HCEC 1CT (cell line): ENCODE measurements at regions not wholly inside any gene's neighbourhood (a gene's known extent, or its start where the extent isn't known, plus 50 kb on each side); places are given as distances from the start of the nearest gene placed in this dataset.

ENCODE experiments used
- DNase-seq: peaks from one replicate; pipeline ENCODE4 v3.0.0-alpha.2; 2017

DNA sequence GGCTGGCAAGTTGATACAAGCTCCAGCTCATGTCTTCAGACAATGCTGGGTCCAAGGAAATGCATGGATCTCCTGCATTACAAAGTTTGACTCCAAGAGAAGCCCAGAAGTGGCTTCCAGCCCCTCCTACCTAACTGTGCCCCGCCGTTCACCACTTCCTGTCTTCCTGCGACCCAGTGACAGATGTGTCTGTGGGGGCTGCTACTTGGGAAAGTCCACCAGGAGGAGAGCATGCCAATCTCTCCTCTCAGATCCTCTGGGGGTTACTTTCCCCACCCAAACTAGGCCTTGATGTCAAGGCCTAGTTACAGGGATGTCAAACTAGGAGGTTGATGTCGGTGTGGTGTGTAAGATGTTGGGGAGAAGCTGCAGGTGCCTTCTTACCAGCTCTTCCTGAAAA is 133.6 kb upstream of the RASGRP1 start:
- DNase-seq, result no peak

DNA sequence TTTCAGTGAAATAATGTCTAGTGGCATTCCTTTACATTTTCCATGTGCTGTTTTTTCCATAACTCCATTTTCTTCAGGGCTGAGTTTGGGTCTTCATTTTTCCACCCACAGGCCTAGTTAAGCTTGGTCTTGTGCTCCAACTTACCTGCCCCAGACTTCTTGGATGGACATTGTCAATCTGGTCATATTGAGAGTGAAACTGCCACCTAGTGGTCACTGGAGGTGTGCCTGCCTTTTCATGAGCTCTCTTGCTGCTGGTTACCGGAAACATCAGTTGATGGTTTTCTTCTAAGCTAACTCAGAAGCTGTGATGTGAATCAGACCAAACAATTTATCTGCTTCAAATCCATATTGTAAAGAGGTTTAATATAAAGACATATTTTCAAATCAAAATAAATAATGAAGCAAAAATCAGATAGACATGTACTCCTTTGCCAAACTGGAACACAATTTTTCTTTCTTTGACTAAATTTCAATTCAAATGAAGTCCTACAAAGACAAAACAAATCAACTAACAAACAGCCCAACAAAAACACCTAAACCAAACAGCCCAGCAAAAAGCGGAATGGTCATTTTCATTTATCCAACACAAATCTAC is 135.1 kb upstream of the RASGRP1 start:
- peak; percentile 56 for DNase-seq

DNA sequence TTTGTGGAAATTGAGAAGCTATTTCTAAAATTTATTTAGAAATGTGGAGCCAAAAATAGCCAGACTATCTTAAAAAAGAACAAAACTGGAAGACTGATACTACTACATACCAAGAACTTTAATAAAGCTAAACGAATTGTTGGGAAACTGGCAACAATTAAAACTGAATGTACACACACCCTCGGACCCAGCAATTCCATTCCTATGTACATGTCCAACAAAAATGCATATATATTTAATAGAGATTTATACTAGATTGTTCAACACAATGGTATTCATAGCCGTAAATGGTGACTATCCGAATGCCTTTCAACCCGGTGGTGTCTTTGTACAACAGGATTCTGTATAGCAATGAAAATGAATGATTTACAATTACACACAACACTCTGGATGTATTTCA is 136.5 kb upstream of the RASGRP1 start:
- DNase-seq, result no peak

DNA sequence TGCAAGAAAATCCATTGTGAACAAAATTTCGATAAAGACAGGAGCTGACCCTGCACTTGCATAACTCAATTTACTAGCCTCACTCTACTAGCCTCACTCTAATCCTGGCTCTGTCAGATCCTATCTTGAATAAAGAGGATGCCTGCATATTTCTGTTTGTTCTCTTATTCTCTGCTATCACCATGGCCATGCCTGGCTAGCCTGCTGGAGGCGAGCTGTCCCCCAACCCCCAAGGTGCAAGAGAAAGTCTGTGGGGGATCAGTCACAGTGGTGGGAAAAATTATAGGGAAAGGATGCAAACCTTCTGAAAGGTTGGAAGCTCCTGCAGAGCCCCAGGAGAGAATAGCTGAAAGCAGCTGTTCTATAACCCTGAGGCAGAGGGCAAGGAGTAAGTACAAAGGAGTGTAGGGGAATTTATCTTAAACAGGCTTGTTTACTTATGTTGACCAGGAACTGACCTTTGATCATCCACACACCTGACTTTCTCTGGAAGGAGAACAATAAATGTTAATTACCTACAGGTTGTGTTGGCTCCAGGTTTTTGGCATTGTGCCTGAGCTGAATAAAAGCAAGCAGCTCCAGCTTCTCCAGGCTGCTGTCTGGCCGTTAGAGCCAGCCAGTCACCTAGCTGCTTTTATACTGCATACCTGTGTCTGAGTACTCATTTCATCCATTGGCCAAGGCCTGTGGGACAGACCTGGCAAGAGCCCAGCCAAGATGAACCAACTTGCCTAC is 137.7 kb upstream of the RASGRP1 start:
- DNase-seq, result no peak

DNA sequence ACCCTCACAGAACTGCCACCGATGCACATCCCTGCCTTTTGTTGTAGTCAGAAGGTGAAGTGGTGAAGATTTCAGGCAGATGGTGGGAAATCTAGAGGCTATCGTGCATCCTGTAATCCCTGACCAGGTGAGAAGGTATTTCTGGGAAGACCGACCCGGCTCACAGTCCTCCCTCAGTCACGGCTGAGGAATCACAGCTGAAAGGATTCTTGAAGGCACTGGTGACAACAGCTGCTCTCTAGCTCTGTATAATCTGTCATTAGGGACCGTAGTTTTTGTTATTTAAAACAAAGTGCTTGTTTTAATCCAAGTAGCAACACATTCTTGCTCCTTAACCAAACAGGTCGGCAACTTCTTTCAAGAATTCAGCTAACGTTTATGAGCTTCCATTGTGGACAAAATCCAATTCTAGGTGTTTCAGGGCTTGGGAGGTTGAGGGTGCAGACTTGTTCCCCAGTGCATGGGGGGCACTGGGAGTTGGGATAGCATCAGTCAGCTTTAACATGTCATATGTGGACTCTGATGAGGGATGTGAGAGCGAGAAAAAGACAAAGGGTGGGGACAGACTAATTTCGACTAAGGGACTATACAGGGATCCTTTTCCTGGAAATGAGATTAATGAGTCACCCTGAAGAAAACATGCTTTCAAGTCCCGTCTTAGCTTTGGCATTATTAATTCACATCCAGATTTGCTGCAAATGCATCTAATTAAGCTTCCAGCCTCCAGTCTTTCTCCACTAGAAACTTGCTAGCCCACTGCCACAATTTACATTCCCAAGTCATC is 141.0 kb upstream of the RASGRP1 start:
- peak; percentile 11 for DNase-seq

DNA sequence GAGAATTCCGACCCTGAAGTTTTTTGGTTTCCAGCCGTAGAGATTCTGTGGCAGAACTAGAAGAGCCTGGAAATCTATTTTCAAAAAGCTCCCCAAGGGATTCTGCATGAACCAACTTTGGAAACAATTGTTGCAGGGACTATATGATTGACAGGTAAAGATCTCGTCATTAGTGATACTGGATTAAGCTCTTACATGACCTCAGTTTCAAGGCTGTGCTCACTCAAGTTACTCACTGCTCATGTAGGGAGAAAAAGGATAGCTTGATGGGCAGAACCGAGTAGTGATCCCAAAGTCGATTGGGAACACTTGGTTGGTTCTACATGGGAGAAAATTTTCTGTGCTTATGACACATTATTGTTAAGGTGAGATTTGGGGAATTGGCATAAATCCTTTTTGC is 142.3 kb upstream of the RASGRP1 start:
- no peak for DNase-seq

DNA sequence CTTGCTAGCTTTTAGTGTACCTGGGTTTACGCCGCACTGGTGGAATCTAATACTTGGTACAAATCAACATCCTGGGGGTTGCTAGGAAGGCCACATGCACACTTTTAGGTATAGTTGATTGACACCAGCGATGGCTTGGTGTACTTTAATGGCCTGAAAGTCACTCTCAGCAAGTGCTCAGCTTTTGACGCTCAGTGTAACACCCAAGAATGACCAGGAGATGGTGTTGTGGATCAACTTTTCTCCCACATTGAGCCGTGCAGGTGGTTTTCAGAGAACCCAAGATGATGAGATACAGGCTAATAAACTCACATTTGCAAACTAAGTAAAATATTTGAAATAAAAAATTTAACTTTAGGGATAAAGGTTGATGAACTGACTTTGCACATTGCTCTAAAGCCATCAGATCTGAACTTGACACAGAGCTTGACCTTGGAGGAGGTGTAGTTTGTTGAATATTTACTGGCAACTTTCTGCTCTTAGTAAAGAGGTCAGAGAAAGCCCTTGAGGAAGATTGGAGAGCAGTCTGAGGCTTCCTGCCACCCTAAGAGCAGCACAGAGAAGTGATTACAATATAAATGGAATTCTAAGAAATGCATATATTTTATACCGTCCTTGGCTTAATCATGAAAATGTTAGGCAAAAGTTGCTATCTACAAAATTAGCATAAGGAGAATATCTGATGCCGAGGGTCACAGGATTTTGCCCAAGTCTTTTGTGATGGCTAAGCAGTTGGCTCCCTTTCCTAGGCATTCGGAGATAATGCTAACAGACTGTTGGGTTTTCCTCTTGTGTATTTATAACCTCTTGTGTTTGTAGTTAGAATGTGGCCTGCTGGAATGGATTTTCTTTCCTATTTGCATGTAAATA is 143.4 kb upstream of the RASGRP1 start:
- peak; percentile 45 for DNase-seq

DNA sequence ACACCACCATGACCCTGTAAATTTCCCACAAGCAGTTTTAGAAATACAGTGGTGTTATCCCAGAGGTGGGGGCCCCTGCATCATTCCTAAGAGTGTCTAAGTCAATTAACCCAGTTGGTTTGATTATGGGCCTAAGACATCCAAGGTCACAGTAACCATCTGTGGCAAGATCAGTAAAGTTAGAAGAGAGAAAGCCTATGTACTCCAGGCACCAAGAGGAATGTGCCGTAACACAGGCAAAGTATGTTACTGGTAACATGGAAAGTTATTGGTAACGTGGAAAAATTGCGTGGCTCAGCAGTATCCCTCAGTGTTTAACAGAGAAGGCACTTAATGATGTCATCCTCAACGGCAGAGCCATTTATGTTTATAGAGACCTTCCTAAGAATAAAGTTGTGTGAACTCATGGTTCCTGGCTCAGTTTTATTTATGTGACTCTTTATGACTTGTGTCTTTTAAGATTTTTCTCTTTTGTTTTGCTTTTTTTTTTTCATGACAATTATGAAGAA is 144.1 kb upstream of the RASGRP1 start:
- no peak for DNase-seq

DNA sequence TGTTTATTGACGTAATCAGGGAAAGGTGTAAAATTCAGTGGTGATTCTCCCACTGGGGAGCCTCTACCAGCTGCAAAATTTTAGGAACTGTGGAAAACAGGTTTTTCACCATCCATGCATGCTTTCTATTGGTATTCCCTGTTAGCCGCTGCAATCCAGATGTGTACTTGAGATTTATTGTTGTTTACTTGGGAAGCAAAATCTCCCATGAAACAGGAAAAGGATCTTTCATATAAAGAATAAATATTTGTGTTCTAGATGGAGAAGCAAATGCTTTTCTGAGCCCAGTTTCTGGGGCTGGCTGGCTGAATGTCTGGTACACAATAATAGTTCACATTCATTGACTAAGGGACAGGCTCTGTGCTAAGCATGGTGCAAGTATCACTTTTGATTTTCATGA is 144.6 kb upstream of the RASGRP1 start:
- DNase-seq, result no peak

DNA sequence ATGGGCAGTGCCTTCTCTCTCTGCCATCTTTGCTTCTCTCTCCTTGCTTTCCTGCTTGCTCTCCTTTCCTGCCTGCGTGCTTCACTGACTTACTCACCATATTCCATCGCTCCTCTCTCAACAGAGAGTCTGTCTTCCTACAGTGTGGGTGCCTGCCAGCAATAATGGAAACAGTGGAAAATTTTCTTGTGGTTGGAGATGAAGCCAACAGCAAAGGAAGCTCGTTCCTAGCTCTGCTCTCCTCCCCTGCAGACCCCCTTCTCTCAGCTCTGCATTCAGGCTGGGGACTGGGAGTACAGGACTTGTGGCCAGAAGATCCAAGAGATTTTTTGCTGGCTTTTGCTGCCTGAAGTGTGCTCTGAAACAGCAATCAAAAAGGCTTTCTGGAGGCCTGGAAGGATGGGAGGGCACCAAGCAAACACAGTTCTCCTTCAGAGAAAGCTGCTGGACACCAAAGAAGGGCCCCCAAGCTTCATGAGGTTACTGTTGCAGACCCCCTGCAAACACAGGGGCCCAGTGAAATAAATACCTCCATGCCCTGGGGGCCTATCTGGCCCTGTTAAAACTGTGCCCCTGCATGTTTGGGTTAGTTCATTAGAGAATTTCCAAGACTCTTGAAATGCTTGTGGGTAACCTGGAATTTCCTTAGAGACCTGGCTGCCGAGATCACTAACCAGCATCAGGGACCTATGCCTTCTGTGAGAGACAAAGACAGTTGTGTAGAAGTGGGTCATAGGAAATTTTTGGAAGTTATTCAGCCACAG is 149.9 kb upstream of the RASGRP1 start:
- DNase-seq, result peak; percentile 75

DNA sequence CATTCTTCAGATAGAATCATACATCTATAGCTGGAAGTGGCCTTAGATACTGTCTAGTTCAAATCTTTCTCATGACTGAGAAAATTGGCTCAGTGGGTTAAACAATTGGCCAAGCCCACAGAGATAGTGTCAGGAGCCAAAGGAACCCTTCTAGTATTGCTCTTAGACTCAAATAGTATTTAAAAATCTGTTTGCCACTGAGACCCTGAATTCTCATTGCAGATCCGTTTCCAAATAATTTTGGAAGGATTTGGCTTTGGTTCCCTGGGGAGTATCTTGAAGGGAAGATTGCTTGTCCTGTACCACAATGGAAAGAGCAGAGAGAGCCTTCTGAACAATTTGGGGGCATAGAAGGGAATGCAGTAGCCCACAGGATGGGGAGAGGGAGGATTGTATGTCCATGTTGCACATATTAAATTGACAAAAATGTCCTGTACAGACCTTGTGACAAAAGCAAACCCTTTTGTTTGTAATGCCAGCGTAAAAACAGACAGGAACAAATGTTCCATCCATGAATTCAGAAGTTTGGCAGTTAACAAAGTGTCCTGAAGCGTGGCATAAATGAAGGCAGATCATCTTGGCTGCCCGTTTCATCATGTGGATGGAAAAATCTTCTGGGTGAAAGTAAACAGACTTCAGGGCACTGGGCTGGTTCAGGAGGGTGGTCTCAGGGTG is 156.4 kb upstream of the RASGRP1 start:
- no peak for DNase-seq

DNA sequence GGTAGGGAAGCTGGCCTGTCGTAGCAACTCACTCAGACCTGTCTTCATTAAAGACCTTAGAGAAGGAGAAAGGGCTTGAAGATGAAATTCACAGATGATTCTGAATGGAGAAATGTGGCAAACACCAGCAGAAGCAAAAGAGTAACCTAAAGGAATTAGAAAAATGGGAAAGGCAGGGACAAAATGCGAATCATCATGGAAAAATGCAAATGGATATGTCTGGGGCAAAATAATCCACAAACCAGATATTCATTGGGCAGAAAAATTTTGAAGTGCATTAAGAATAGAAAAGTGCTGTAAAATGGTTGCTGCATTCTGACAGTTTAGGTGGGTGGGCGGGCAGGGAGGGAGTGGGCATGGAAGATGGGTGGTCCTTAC is 156.9 kb upstream of the RASGRP1 start:
- no peak for DNase-seq

DNA sequence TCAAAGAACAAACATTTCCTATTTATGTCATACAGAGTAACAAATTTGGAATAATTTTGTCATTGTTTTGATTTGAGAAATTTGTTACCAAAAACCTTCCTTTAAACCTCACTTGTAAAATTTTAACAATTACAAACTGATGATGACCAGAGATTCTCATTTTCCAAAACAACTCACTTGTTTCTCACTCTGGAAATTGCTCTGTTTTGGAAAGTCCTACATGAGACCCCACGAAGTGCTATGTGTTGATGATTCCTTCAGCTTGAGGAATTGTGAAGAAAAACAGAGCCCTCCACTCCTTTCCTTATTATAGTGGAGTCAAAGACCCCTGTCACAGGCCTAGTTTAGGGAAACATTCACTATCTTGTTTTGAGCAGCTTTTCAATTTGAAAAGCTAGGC is 157.6 kb upstream of the RASGRP1 start:
- no peak for DNase-seq

DNA sequence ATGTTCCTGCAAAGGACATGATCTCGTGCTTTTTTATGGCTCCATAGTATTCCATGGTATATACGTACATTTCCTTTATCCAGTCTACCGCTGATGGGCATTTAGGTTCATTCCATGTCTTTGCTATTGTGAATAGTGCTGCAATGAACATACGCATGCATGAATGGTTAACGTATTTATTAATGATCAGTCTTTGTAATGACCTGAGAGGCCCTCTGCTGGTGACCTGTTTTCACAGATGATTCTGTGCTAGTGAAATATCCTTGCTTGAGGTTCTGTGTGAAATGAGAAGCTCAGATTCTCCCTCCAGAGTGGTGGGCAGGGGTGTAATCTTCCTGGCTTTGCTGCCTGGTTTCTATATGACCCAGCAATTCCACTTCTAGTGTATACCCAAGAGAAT is 160.2 kb upstream of the RASGRP1 start:
- DNase-seq, result no peak

DNA sequence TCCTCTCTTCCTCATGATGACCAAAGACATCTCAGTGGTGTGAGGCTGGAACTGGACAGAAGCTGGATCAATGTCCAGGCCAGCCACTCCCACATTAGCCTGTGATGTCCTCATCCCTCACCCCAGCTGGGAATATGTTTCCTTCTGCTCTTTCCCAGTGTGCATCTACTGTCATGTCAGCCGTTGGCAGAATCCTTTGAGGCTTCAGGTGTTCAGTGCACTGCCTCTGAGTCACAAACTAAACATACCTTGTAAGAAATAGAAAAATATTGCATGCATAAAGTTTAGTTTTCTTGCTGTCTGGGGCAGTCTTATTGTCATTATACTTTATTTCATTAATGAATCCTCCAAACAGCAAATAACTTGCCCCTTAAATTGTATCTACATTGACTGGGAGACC is 161.6 kb upstream of the RASGRP1 start:
- DNase-seq, result no peak

DNA sequence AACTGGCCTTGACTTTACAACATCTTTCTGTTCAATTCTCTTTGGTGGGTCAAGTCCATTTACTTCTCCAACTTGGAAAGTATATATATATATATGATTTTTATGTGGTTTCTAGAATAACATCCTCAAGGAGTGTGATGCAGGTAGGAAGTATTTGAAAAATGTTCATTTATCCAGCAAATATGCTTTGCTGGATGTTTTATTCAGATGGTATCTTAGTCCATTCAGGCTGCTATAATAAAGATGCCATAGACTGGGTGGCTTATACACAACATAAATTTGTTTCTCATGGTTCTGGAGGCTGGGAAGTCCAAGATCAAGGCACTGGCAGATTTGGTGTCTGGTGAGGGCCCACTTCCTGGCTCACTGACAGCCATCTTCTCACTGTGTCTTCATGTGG is 168.7 kb upstream of the RASGRP1 start:
- DNase-seq, result no peak

DNA sequence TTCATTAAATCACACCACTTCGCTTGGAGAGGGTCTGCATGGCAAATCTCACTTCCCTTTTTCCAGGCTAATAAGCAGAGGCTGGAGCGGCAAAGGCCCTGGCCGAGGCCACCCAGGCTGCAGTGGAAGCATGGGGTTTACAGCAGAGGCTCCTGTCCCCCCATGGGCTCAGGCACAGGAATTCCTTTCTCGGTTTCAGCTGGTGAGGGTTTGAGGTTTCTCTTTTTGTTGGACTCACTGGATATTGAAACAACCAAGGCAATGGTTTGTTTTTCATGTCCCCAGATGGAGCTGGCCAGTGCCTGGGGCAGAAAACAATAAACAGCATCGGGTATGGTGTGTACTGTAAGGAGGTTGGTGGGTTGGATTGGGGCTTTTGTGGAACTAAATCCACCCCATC is 175.6 kb upstream of the RASGRP1 start:
- no peak for DNase-seq

DNA sequence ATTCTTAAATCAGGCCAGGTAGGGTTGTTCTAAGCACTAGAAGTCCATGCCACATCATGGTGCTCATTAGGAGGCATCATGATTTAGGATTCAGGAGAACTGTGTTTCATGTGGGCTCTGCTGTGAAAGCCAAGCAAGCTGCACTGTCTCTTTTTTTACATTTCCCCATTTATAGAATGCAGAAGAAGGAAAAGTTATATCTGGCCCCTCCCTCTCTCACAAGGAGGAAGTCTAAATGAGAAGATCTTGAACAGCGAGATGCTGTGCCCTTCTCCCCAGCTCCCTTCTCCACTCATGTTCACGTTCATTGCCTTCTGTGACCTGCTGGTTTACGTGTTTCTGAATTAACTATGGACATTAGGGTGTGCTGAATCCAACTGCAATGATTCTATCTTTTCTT is 178.5 kb upstream of the RASGRP1 start:
- DNase-seq, result no peak

DNA sequence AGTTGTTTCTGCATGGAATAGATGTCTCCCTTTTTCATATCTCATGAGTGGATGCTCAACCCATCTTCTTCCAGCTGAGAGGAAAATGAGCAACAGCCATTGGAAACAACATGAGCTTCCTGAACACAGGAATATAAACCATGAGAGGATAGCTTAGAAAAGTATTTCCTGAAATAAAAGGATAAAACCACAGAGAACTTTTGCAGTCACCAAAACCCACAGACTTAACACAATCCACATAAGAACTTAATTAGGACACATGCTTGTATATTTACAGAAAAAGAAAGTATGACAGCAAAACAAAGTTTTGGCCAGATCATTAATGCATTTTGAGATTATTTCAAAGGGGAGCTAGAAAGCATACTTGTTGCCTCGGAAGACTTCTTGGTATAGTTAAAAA is 180.5 kb upstream of the RASGRP1 start:
- DNase-seq, result no peak

DNA sequence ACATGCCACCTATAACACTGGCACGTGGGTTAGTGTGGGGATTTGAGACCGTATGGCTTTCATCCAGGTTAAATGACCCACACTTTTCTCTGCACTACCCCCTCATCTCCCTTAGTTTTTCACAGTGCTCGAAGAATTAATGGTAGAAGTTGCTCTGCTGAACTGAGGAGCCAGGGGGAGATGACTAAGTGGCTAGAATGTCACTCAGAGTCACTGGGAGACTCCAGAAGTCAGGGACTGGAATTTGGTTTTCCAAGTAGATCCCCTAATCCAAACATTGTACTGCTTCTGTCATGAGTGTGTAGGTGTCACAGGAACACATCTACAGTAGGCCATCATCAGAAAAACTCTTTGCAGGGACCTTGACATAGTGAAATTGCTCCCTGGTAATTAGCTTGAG is 181.0 kb upstream of the RASGRP1 start:
- DNase-seq, result no peak

DNA sequence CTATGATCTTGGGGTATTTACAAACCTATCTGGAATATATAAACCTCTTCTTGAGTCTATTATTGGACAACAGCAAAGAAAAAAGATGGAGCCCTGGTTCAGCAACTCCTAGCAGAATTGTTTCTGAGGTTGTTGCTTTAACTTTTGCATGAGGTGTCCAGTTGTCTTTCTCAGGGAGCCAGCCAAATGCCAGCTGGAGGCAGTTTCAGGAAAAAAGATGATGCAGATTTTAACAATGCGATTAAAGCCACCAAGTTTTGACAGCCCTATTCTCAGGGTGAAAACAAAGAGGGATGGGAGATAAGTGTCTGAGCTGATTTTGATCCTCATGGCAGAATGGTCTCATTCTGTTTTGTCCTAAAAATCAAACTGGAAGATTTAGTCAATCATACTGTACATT is 181.6 kb upstream of the RASGRP1 start:
- DNase-seq, result no peak

DNA sequence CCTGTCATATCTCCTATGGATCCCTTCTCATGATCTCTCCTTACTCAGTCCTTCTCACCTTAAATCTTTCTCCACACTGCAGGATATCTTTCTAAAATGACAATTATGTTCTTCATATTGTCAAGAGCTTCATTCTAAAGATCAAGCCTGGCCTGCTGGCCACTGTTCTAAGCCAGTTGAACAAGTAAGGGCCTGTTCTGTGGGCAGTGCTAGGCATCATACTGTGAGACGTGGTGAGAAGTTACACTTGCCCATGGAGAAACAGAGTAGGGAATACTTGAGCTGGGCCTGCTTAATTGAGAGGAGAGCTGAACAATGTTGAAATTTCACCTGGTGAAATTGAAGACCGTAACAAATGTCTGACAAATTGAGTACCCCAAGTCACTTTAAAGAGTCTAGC is 184.1 kb upstream of the RASGRP1 start:
- no peak for DNase-seq
